ENCODE measurements at regions not wholly inside any gene's neighbourhood (a gene's known extent, or its start where the extent isn't known, plus 50 kb on each side); places are given as distances from the start of the nearest gene placed in this dataset.
"Not testable (repeated sequence)": the region's sequence is repeated elsewhere in the genome, so short reads cannot be mapped to it uniquely, and the experiment has no call there.

DNA sequence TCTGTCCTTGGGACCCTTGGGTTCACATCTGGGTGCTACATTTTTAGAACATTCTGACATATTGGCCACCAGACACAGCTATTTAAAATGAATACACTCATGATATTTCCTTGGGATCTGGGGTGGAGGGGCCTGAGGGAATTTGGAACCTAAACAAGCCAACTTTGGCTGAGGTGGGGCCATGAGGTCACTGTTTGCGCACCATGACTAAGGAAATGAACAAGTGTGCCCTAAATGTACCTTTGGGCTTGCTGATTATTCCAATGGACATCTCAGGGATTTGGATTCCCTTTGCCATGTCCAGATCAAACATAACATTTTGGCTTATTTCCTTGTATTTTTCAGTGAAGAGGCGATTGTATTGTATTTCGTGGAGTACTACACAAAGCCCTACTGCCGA lies 80.5 kb upstream of the SEC11C start:
- DNase-seq, result no peak

DNA sequence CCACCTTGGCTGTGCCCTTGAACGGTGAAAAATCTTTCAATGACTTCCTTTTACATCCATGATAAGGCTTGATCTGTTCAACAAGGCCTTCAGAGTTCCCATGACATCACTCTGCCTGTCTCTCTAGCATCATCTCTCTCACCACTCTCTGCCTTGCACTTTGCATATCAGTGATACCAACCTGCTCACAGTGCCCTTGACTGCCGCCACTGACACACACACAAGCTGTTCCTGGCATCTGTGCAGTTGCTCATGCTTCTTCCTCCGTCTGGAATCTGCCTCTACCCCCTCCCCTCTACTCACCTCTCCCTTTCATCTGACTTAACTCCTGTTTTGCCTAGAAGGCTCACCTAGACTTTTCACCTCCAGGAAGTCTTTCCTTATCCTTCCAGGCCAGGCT lies 79.1 kb upstream of the SEC11C start:
- DNase-seq, result no peak

DNA sequence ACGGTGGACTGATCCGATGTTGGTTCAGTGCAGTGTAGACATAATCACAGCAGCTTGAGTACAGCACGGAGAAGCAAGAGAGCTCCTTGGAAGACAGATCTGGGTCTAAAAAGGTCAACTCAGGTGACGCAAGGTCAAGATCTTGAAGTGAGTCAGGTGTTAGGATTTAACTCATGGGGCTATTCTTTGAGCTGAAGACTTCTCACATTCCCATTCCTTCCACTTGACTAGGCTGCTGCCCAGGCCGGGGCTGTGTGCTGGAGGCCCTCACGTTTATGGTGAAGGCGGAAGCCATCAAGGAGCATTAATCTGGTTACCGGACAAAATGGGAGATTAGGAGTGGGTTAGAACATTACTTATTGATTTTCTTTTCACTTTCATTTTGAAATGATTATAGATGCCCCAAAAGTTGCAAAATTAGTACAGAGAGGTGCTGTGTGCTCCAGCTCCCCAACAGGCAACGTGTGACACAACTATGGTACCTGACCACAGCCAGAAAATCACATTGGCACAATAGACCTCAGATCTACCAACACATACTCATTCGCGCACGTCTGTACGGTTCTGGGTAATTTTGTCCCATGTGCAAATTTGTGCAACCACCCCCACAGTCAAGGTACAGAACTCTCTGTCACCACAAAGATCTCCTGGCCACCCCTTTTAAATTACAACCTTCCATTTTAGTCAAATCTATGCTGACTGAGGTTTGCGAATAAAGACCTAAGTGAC lies 77.6 kb upstream of the SEC11C start:
- DNase-seq, result no peak

DNA sequence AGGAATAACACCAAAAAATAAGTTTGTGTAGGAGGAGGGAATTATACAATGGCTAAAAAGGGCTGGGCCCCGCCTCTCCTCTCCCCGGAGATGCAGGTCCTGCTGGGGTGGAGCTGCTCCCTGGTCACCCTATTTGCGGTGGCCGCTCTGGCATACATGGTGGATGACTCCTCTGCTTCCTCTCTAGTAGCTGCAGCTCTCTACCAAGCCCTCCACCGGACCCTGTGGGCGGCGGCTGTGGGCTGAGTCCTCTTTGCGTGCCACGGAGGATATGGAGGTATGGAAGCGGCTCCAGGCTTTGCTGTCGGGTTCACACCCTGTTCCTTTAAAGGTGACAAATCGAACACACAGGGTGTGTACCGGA lies 77.1 kb upstream of the SEC11C start:
- DNase-seq, result no peak

DNA sequence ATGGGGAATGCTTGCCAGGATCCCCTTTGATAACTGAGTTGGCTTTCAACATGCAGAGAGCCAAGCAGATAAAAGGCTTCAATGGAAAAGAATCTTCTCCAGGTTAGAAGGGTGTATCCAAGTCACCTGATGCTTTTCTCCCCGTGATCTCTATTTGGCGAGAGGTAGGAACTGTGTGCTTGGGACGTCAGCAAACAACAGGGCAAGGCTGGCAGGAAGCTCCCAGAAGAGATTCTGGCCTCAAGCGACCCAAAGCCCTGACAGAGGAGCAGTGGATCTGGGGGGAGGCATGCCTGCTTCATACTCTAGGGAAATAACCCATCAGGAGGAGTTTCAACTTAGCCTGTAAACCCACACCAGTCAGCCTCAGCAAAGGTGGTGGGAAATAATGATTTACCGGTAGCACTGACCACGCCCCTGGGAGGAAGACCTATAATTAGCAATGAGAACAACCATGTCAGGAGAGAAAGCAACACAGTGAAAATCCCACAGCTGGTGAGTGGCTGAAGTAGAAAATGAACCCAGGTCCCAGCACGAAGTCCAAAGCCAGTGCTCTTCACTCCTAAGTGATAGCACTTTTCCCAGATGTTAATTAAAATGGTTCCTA lies 76.3 kb upstream of the SEC11C start:
- no peak for DNase-seq

DNA sequence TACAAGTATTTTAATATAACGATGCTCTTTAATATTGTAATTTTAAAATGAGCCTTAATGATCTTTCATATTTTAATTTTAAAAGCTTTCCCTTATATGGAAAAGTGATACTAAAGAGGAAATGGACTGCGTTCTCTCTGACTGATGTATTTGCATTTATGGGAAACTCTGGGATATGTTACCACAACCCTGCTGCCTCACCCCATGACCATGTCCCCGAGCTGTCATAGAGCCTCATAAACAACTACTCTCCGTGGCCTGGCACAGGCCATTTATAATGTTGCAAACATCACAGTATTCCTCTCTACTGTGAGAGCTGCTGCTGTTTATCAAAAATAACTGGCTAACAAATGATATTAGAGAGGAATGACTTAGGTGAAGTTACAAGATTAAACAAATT lies 75.8 kb upstream of the SEC11C start:
- no peak for DNase-seq

DNA sequence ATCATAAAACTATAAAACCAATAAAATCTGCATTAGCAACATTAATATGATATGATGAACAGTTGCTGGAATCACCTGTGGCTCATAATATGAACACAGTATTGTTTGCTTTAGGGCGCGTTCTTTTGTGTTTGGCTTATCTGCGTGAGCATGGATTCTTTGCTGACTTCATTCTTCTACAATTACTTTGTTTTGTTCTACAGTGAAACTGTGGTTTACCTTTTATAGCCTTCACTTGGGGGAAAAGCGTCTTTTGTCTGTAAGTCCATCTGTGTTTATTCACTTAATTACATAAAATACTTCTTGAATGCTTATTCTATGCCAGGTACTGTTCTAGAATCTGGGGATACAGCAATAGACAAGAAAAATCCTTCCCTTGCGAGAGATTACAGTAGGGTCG lies 74.0 kb upstream of the SEC11C start:
- DNase-seq, result no peak

DNA sequence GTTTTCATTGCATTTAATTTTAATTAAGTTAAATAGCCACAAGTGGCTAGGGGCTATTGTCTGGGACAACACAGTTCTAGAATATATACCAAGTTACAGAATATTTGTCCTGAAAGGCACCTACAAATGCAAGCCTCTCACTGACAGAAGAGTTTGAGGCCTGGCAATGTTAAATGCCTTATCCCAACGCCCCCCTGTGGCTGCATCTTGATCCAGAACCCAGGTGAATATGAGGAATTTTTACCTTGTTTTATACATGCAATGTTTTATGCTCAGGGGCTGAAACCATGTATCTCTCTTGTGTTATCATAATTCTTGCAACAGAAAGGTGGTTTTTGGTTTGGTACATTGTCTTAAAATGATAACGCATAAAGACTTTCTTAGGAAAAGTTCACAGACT lies 71.8 kb upstream of the SEC11C start:
- no peak for DNase-seq

DNA sequence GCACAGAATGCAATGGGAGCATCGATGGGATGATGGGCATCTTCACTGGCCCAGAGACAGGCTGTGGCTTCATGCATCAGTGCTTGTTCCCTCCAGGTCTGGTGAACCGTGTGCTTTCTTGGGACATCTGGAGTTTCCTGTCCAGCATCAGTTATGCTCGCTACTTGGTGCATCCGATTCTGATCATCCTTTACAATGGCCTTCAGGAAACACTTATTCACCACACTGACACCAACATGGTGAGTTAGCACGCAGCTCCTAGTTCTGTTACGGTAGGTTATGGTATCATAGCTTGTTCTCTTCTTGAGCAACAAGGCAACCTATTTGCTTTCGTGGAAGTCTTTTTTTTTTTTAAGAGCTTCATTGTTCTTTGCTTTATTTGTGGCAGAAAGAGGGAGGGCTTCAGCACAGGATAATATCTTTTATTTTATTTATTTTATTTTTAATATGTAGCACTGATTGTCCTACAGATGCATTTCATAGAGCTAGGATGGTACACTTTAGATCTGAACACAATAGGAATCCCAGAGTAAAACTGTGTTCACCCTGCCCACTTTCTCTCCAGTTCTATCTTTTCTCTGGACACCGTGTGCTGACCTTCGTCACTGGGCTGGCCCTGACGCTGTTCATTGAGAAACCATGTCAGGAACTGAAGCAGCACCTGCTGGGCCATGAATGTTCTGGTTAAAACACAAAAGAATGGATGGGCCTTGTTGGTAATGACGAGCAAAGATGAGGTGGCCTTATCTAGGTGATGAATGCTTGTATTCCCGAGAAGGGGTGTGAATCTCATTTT lies 71.2 kb upstream of the SEC11C start:
- no peak for DNase-seq

DNA sequence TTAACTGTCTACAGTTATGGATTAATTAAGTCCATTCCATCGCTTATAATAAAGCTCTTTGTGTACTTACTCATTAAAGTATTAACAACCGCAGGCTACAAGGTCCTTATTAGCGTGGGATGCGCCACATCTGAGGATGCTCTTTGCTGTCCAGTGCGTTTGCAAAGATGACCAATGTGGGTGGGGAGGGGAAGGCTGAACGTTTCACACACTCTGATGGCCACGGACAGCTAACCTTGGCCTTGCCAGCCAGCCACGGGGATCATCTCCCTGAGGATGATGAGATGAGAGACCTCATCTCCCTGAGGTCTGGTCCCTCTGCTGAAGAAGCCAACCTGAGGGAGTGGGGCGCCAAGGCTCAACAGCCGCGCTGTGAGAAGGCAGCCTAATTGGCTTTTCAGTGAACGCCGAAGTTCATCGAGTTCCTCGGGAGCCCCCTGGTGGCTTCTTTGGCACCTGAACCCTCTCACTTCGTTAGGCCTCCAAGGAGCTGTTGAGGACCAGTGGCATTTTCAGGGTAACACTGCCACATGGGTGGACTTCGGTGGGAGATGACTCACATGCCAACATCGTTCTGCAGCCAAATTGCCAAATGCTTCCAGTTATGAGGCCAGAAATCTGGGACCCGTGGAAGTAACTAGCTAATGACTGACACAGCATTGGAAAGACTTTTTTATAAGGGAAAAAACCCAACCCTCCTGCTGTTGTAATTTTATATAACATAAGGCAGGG lies 69.3 kb upstream of the SEC11C start:
- DNase-seq, result peak; percentile 54

DNA sequence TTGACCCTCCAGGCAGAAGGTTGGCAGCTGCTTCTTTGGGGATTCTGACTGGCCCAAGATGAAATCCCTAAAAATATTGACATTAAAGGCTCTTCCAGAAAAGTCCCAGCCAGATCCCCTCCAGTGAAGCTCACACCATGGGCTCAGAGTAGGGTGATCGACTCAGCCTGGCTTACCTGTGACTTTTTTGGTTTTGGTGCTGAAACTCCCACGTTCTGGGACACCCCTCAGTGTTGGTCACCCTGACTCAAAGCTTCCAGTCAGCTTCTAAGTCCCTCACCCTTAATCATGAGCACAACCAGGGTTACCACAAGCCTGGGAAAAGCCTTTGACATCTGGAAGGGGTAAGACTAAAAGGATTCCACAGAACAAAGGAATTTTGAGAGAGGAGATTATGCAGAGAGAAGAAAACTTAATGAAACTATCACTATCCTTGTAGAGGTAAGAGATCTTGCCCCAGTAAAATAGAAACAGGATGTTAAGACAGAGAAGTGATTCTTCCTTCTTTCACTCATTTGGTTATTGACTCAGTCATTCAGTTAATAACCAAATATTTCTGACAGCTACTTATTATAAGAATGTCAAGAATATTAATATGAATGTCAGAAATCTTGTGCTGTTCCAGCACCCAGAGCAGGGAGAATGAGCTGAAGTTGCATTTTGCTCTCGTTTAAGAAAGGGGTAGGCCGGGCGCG lies 66.8 kb upstream of the SEC11C start:
- DNase-seq, result no peak

DNA sequence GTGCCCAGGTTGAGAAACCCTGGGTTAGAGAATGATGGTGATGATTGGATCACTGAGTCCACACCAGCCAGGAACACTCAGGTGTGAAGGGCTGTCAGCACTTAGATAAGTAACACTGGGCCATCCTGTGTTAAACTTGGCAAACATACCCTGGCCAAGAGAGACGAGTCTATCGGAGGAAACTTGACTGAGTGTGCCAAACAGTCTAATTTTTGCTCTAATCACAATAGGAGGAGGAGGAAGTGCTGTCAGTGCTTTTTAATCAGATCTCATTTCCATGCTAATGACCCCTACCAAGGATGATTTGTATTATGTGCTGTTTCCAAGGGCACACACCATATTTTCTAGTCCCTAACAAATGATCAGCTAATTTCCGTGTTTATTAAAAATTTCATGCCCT lies 63.8 kb upstream of the SEC11C start:
- no peak for DNase-seq

DNA sequence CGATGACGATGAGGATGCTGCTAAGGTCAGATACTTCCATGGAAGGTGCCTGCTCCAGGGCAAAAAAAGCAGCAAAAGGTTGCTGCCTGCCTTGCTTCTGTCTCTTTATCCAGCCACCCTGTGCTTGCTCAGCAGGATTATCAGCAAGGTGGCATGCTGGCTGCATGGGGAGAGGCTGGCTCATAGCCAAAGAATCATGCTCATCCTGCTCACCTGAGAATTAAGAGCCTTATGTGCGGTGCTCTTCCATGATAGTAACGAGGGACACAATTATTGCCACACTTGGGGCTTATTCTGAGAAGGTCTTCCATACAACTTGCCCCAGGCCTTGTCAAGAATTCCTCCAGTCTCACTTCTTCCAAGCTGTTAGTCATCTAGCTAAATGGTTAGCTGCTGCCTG lies 60.4 kb upstream of the SEC11C start:
- DNase-seq, result no peak

DNA sequence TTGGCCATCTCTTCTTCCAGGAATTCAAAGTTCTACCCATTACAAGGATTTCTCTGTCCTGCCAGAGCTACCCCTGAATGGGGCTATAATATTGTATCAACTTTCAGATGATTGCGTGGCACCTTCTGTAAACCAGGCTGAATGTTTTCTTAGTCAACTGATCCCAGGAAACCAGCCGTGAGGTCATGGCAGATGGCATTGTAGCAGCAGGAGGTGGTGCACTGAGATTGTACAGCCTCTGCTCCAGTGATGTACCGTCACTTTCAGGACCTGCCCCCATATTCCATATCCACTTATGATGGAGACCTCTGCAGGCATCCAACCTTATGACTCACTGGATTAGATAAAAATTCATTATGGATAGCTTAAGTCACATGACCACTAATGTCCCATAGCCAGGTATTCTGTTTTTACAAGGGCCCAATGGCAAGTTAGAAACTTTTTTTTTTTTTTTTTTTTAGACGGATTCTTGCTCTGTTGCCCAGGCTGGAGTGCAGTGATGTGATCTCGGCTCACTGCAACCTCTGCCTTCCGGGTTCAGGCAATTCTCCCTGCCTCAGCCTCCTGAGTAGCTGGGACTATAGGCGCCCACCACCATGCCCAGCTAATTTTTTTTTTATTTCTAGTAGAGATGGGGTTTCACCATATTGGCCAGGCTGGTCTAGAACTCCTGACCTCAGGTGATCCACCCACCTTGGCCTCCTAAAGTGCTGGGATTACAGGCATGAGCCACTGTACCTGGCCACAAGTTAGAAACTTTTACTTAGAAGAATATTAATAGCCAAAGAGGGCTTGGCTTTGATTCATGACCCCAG lies 59.8 kb upstream of the SEC11C start:
- not testable (repeated sequence) for DNase-seq

DNA sequence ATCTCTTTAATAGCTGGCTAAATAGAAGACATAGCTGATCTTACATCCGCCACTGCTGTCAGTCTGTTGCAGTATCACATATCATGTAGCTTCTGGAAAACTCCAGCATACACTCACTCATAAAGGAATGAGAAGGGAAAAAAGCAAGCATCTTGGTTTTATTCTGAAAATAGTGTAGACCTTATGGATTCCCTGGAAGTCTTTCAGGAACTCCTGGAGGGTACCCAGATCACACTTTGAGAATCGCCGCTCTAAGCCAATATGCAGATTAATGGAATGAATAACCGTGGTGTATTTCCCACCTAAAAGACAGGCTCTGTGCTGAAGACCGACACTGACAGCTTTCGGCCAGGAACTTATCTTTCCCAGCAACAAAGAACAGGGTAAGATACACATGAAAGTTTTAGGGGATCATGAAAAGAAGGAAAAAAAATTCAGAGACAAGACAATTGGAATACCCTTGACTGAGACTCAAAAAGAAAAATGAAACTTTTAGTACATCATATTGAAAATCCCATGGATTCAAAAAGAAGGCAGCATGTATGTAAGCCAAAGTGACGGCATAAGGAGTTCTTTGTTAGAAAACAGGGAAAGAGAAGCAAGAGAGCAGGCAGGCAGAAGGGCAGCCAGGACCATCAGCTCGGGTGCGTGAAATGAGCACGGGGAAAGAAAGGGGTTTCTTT lies 56.4 kb upstream of the SEC11C start:
- no peak for DNase-seq

DNA sequence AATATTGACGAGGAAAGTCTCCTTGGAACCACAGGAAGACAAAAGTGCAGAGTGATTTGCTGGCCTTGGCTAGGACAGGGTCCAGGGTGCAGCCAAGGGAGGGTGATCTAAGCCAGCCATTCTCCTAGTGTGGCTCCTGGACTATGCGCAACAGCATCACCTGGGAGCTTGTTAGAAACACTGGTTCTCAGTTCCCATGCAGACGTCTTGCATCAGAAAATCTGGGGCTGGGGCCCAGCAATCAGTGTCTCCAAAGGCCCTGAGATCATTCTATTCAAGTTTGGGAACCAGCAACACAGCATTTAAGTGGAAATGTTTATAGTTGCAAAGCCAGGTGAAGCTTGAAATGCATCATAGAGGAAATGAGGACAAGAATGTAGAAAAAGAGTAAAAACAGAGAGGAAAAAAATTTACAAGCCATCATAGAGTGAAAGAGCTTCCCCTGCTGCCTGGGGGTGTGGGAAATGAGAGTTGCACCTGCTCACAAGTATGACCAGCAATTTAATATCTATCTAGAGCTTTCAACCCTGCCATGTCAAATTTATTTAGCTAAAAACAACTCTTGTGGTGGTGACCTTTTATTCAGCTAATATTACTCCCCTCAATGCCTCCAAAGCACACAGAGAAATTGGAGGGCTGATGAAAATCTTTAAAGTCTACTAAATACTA lies 54.4 kb upstream of the SEC11C start:
- DNase-seq, result no peak

DNA sequence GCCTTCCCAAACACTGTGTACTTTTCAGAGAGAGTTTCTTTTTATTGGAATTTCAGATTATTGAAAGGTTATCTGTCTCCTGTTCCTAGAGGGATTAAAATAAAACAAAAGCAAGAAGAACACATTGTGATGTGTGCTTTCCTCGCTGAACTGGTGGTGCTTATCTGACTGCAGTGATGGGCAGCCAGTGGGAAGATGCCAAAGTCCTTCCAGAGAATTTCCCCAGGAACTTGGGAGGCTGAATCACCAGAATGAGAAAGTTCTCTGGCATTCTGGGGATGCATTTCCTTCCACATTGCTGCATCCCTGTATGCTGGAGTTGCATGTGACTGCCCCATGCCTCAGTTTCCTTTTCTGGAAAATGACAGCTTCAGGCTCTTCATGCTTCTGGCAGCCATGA lies 53.9 kb upstream of the SEC11C start:
- DNase-seq, result no peak

DNA sequence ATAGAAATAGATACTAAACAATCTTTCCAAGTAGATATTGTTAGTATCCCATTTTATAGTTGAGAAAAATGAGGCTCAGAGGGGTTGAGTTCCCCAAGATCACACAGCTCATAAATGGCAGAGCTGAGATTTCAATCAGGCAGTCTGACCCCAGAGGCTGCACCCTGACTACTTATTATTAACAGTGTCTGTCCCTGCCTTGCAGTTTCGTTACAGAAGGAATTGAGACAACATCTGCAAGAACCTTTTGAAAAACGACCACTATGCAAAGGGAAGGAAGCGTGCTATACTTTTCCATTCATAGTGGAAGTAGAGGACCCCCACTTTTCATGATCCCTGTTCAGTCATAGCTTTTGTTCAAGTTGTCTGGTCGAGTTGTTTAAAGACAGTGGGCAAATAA lies 53.2 kb upstream of the SEC11C start:
- no peak for DNase-seq

DNA sequence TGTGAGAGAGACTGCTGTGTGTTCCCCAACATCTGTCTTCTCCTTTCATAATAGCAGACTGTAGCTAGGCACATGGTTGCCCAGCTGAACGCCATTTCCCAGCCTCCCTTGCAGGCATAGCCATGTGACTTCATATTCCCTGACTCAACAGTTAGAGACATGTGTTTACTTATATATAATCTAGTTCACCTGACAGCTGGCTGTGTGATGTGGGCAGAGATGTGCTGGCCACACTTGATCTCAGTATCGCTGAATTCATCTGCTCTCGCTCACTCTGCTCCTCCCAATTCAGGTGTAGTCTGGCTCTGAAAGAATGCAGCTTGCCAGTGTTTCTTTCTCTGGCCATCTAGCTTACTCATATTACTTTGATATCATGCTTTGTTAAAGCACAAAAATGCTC lies 52.3 kb upstream of the SEC11C start:
- DNase-seq, result no peak
